Neural crest cell (in vitro differentiated cells): ENCODE measurements at regions not wholly inside any gene's neighbourhood (a gene's known extent, or its start where the extent isn't known, plus 50 kb on each side); places are given as distances from the start of the nearest gene placed in this dataset.

Experiments
- DNase-seq: peaks from one replicate; pipeline ENCODE4 v3.0.0; 2021; ENCODE audit warnings: low read depth, mixed read lengths, low spot score
- H3K27ac Mint-ChIP-seq: one replicate; pipeline ENCODE4 v1.8.0; 2021; ENCODE audit warnings: mild to moderate bottlenecking, mixed read lengths; ENCODE audit not compliant: unreplicated experiment
- H3K27me3 Mint-ChIP-seq: 2 replicates; pipeline ENCODE4 v1.8.0; 2021; ENCODE audit warnings: low read depth, mild to moderate bottlenecking, mixed read lengths
- H3K36me3 Mint-ChIP-seq: 2 replicates; pipeline ENCODE4 v1.8.0; 2021; ENCODE audit warnings: low read depth, mild to moderate bottlenecking, mixed read lengths
- H3K4me1 Mint-ChIP-seq: 2 replicates; pipeline ENCODE4 v1.8.0; 2021; ENCODE audit warnings: mixed read lengths
- H3K4me3 Mint-ChIP-seq: one replicate; pipeline ENCODE4 v1.8.0; 2021; ENCODE audit warnings: mild to moderate bottlenecking, mixed read lengths
- H3K9me3 Mint-ChIP-seq: 2 replicates; pipeline ENCODE4 v1.8.0; 2021; ENCODE audit warnings: mixed read lengths
- CTCF ChIP-seq: fragments of 200-600 bp; sonication (generic); conservative IDR thresholded peaks from 2 replicates; pipeline ENCODE4 v1.5.0; 2021; ENCODE audit warnings: antibody characterized with exemption, mild to moderate bottlenecking

- no peak for TF ChIP-seq CTCF
- Mint-ChIP-seq H3K27me3 (no peaks in the 10 kb centered on the region), H3K36me3 (peaks cover under 1% of the 10 kb centered on the region), H3K9me3 (peaks cover 4% of the 10 kb centered on the region), H3K27ac (no peak overlapping the region), H3K4me3 (no peak overlapping the region), H3K4me1 (no peaks in the 10 kb centered on the region)
- no peak for DNase-seq
Observed at GRCh38 chr4:60384516-60384915, 815.6 kb upstream of the ADGRL3 start.

GRCh38 chr4:60389633-60390032 is 810.5 kb upstream of the ADGRL3 start:
- TF ChIP-seq CTCF = no peak
- H3K27ac Mint-ChIP-seq = no peak overlapping the region
- no peak for DNase-seq
- peaks cover 12% of the 10 kb centered on the region for H3K9me3 Mint-ChIP-seq
- no peak overlapping the region for H3K4me3 Mint-ChIP-seq
- H3K36me3 Mint-ChIP-seq = peaks cover 3% of the 10 kb centered on the region
- no peaks in the 10 kb centered on the region for H3K27me3 Mint-ChIP-seq
- no peaks in the 10 kb centered on the region for H3K4me1 Mint-ChIP-seq

GRCh38 chr4:60396341-60397049 is 803.6 kb upstream of the ADGRL3 start:
- H3K4me1 Mint-ChIP-seq = no peaks in the 10 kb centered on the region
- H3K27me3 Mint-ChIP-seq = no peaks in the 10 kb centered on the region
- no peak for TF ChIP-seq CTCF
- no peak overlapping the region for H3K4me3 Mint-ChIP-seq
- peaks cover 3% of the 10 kb centered on the region for H3K36me3 Mint-ChIP-seq
- peaks cover 6% of the 10 kb centered on the region for H3K9me3 Mint-ChIP-seq
- no peak for DNase-seq
- no peak overlapping the region for H3K27ac Mint-ChIP-seq

GRCh38 chr4:60400593-60400992 is 799.5 kb upstream of the ADGRL3 start:
- no peak overlapping the region for H3K4me3 Mint-ChIP-seq
- peaks cover 10% of the 10 kb centered on the region for H3K9me3 Mint-ChIP-seq
- H3K36me3 Mint-ChIP-seq = peaks cover 3% of the 10 kb centered on the region
- H3K27ac Mint-ChIP-seq = no peak overlapping the region
- TF ChIP-seq CTCF = no peak
- peaks cover 14% of the 10 kb centered on the region for H3K4me1 Mint-ChIP-seq
- DNase-seq = no peak
- no peaks in the 10 kb centered on the region for H3K27me3 Mint-ChIP-seq

- no peak for TF ChIP-seq CTCF
- Mint-ChIP-seq H3K9me3 (peaks cover 13% of the 10 kb centered on the region), H3K4me3 (no peak overlapping the region), H3K27me3 (no peaks in the 10 kb centered on the region), H3K4me1 (peaks cover 14% of the 10 kb centered on the region), H3K36me3 (no peaks in the 10 kb centered on the region), H3K27ac (no peak overlapping the region)
- no peak for DNase-seq
Observed at GRCh38 chr4:60404027-60404426, 796.1 kb upstream of the ADGRL3 start.
